B cell (primary cell): ENCODE measurements at regions not wholly inside any gene's neighbourhood (a gene's known extent, or its start where the extent isn't known, plus 50 kb on each side); places are given as distances from the start of the nearest gene placed in this dataset.

Experiments
- EZH2 ChIP-seq: IDR thresholded peaks from 2 replicates; pipeline ENCODE4 v1.6.1; 2012; ENCODE audit warnings: borderline replicate concordance, low read depth, mild to moderate bottlenecking, moderate library complexity, low read length; ENCODE audit not compliant: insufficient read depth, poor library complexity, severe bottlenecking
- TF ChIP-seq, protein P1 (sequence below): fragments of 200-600 bp; IDR thresholded peaks from one replicate; pipeline ENCODE4 v1.8.0; 2022; ENCODE audit warnings: antibody characterized with exemption, mild to moderate bottlenecking

DNA sequence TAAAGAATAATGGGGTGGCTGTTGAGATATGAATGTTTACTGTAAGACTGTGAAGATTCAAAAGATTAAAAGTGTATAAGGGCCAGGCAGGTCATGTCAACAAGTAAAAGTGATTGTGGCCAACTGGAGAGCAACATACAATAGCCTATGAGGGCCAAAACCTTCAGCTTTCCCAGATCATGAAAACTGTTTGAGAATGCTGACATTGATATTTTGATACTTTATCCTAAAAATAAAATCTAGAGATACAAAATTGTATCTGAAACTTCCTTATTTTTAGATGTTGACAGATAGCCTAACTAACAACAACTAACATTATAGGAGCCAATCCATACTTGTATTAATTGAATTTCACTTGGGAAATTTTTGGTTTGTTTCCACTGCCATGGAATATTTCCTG lies 70.3 kb upstream of the PAK5 start:
- TF ChIP-seq, protein P1, sequence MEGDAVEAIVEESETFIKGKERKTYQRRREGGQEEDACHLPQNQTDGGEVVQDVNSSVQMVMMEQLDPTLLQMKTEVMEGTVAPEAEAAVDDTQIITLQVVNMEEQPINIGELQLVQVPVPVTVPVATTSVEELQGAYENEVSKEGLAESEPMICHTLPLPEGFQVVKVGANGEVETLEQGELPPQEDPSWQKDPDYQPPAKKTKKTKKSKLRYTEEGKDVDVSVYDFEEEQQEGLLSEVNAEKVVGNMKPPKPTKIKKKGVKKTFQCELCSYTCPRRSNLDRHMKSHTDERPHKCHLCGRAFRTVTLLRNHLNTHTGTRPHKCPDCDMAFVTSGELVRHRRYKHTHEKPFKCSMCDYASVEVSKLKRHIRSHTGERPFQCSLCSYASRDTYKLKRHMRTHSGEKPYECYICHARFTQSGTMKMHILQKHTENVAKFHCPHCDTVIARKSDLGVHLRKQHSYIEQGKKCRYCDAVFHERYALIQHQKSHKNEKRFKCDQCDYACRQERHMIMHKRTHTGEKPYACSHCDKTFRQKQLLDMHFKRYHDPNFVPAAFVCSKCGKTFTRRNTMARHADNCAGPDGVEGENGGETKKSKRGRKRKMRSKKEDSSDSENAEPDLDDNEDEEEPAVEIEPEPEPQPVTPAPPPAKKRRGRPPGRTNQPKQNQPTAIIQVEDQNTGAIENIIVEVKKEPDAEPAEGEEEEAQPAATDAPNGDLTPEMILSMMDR, result no peak
- no peak for TF ChIP-seq EZH2
